ENCODE measurements at regions not wholly inside any gene's neighbourhood (a gene's known extent, or its start where the extent isn't known, plus 50 kb on each side); places are given as distances from the start of the nearest gene placed in this dataset.

- Histone ChIP-seq H3K27me3 (no peaks in the 10 kb centered on the region), H3K4me1 (no peaks in the 10 kb centered on the region), H3K9me3 (no peaks in the 10 kb centered on the region), H3K36me3 (no peaks in the 10 kb centered on the region), H3K4me3 (no peak overlapping the region), H3K27ac (no peak overlapping the region)
- intact Hi-C loops (cut with DNase I) = loop anchor here (5.0 kb wide), 1 partner anchor 782 kb away; no protein-coding TSS in a partner anchor
- no peak for DNase-seq (ENCODE audit: extremely low spot score in 2 of 2)
- no peak for TF ChIP-seq CTCF (IDR thresholded peaks at IDR 0.05)
- no peak for TF ChIP-seq POLR2AphosphoS5 (IDR thresholded peaks at IDR 0.05; ENCODE audit: insufficient read depth in 1 of 2, low read depth in 1 of 2)
- no peak for TF ChIP-seq POLR2A (IDR thresholded peaks at IDR 0.05)
These were observed 51.8 kb upstream of the NDUFB4 start for GRCh38 chr3:120544361-120544760.

GRCh38 chr3:120536642-120537041, 59.5 kb upstream of the NDUFB4 start:
- no peak for DNase-seq (ENCODE audit: extremely low spot score in 2 of 2)
- no peak for TF ChIP-seq POLR2AphosphoS5 (IDR thresholded peaks at IDR 0.05; ENCODE audit: insufficient read depth in 1 of 2, low read depth in 1 of 2)
- TF ChIP-seq POLR2A (IDR thresholded peaks at IDR 0.05) = no peak
- TF ChIP-seq CTCF (IDR thresholded peaks at IDR 0.05) = no peak
- Histone ChIP-seq H3K4me3 (no peak overlapping the region), H3K36me3 (no peaks in the 10 kb centered on the region), H3K27me3 (no peaks in the 10 kb centered on the region), H3K9me3 (no peaks in the 10 kb centered on the region), H3K27ac (no peak overlapping the region), H3K4me1 (no peaks in the 10 kb centered on the region)
- intact Hi-C loops (cut with DNase I) = no loop called here

GRCh38 chr3:120532969-120533368, 63.2 kb upstream of the NDUFB4 start:
- Histone ChIP-seq H3K4me3 (no peak overlapping the region), H3K9me3 (no peaks in the 10 kb centered on the region), H3K36me3 (no peaks in the 10 kb centered on the region), H3K27me3 (no peaks in the 10 kb centered on the region), H3K27ac (no peak overlapping the region), H3K4me1 (no peaks in the 10 kb centered on the region)
- DNase-seq (ENCODE audit: extremely low spot score in 2 of 2) = no peak
- intact Hi-C loops (cut with DNase I) = no loop called here
- no peak for TF ChIP-seq POLR2AphosphoS5 (IDR thresholded peaks at IDR 0.05; ENCODE audit: insufficient read depth in 1 of 2, low read depth in 1 of 2)
- no peak for TF ChIP-seq CTCF (IDR thresholded peaks at IDR 0.05)
- TF ChIP-seq POLR2A (IDR thresholded peaks at IDR 0.05) = no peak

GRCh38 chr3:120528163-120528562, 68.0 kb upstream of the NDUFB4 start:
- Histone ChIP-seq H3K4me1 (no peaks in the 10 kb centered on the region), H3K9me3 (no peaks in the 10 kb centered on the region), H3K27ac (no peak overlapping the region), H3K4me3 (no peak overlapping the region), H3K36me3 (no peaks in the 10 kb centered on the region), H3K27me3 (no peaks in the 10 kb centered on the region)
- TF ChIP-seq CTCF (IDR thresholded peaks at IDR 0.05) (no peak), POLR2A (IDR thresholded peaks at IDR 0.05) (no peak), POLR2AphosphoS5 (IDR thresholded peaks at IDR 0.05; ENCODE audit: insufficient read depth in 1 of 2, low read depth in 1 of 2) (no peak)
- DNase-seq (ENCODE audit: extremely low spot score in 2 of 2) = no peak
- intact Hi-C loops (cut with DNase I) = no loop called here

GRCh38 chr3:120526011-120526870, 69.9 kb upstream of the NDUFB4 start:
- TF ChIP-seq CTCF (IDR thresholded peaks at IDR 0.05) = no peak
- TF ChIP-seq POLR2AphosphoS5 (IDR thresholded peaks at IDR 0.05; ENCODE audit: insufficient read depth in 1 of 2, low read depth in 1 of 2) = no peak
- TF ChIP-seq POLR2A (IDR thresholded peaks at IDR 0.05) = no peak
- Histone ChIP-seq H3K4me3 (no peak overlapping the region), H3K9me3 (no peaks in the 10 kb centered on the region), H3K27me3 (no peaks in the 10 kb centered on the region), H3K27ac (no peak overlapping the region), H3K36me3 (no peaks in the 10 kb centered on the region), H3K4me1 (no peaks in the 10 kb centered on the region)
- intact Hi-C loops (cut with DNase I) = no loop called here
- DNase-seq (ENCODE audit: extremely low spot score in 2 of 2) = no peak

Data from vagina (tissue), 2 donors.